WERI-Rb-1 (cell line): ENCODE measurements at regions not wholly inside any gene's neighbourhood (a gene's known extent, or its start where the extent isn't known, plus 50 kb on each side); places are given as distances from the start of the nearest gene placed in this dataset.

Experiments
- DNase-seq: peaks from one replicate; pipeline ENCODE4 v3.0.0-alpha.2; 2020
- H3K27ac ChIP-seq: fragments of 250-450 bp; sonication (Bioruptor Pico); 2 replicates; pipeline ENCODE4 v1.5.1; 2020; ENCODE audit warnings: mild to moderate bottlenecking, moderate library complexity
- H3K27me3 ChIP-seq: fragments of 250-450 bp; sonication (Bioruptor Pico); 2 replicates; pipeline ENCODE4 v1.5.1; 2021; ENCODE audit warnings: mild to moderate bottlenecking, low read depth, moderate library complexity; ENCODE audit not compliant: insufficient read depth, severe bottlenecking
- H3K36me3 ChIP-seq: fragments of 250-450 bp; sonication (Bioruptor Pico); 2 replicates; pipeline ENCODE4 v1.5.1; 2020; ENCODE audit warnings: mild to moderate bottlenecking, moderate library complexity
- H3K4me3 ChIP-seq: 2 replicates; pipeline ENCODE4 v1.5.1; 2011; ENCODE audit warnings: low read depth, mild to moderate bottlenecking, control low read depth, low read length
- H3K9me3 ChIP-seq: fragments of 250-450 bp; sonication (Bioruptor Pico); 2 replicates; pipeline ENCODE4 v1.5.1; 2021; ENCODE audit warnings: mild to moderate bottlenecking, moderate library complexity; ENCODE audit not compliant: severe bottlenecking
- CTCF ChIP-seq: IDR thresholded peaks from 2 replicates; pipeline ENCODE4 v1.5.1; 2011; ENCODE audit warnings: low read depth, mild to moderate bottlenecking, control low read depth, inconsistent platforms, low read length

DNA sequence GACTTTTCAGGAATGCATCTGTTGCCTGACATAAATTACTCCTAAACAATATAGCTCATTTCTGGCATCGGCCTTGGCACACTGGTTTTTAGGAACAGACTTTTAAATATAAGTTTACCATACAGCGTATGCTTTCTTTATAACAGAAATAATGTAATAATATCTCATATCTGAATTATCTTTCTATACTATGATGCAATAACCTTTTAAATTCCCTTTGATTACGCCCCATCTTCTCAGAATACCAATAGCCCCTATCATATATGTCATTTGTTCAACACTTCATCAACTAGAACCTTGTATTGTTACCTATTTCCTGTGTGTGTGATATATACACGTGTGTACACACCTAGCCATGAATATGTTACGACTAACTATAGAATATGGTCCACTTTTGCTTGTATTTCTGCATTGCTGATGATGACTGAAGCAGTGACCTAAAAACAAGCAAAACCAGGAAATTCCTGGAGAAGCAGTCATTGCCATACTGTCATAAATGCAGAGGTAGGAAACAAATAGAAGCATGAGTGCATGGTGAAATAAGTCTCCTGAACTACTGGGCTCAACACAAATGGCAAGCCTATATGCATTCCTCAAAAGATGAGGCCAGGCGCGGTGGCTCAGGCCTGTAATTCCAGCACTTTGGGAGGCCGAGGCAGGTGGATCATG is 618.4 kb upstream of the NRP1 start:
- no peaks in the 10 kb centered on the region for H3K27me3 ChIP-seq
- H3K4me3 ChIP-seq = no peak overlapping the region
- no peak for DNase-seq
- no peak overlapping the region for H3K27ac ChIP-seq
- TF ChIP-seq CTCF = no peak
- H3K9me3 ChIP-seq = no peaks in the 10 kb centered on the region
- no peaks in the 10 kb centered on the region for H3K36me3 ChIP-seq

DNA sequence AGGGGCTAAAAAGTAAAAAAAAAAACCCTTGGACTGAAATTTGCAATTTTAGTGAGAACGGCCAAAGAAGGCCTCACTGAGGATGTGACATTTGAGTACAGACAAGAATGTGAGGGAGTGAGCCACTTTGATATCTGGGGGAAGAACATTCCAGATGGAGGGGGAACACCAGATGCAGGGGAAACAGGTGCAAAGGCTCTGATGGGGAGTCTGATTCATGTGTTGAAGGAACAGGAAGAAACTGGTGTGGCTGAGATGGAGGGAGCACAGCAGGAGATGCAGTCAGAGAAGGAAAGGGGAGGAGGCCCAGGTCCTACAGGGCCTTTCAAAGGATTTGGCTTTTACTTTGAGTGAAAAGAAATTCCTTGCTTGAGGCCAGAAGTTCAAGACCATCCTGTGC is 615.7 kb upstream of the NRP1 start:
- H3K9me3 ChIP-seq = no peaks in the 10 kb centered on the region
- H3K4me3 ChIP-seq = no peak overlapping the region
- no peak for DNase-seq
- no peaks in the 10 kb centered on the region for H3K36me3 ChIP-seq
- no peaks in the 10 kb centered on the region for H3K27me3 ChIP-seq
- no peak for TF ChIP-seq CTCF
- no peak overlapping the region for H3K27ac ChIP-seq

- H3K36me3 ChIP-seq = no peaks in the 10 kb centered on the region
- TF ChIP-seq CTCF = no peak
- no peaks in the 10 kb centered on the region for H3K9me3 ChIP-seq
- no peak overlapping the region for H3K27ac ChIP-seq
- no peak for DNase-seq
- no peaks in the 10 kb centered on the region for H3K27me3 ChIP-seq
- no peak overlapping the region for H3K4me3 ChIP-seq
Observed at GRCh38 chr10:33947544-33947943, 613.1 kb upstream of the NRP1 start.

DNA sequence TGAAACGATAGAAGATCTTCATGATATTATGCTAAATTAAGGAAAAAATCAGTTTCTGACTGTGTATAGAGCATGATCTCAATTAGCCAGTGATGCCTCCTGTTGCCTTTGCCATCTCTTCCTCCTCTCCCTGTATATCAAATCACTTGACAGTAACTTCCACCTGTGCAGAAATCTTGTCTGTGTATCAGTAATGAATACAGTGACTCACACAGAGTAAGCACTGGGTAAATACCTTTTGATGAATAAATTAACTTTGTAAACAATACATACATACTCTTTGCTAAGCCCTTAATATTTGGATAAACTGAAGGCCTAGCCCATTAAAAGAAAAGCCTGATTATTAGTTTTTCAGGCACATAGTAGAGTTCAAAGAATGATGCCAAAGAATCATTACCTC is 610.6 kb upstream of the NRP1 start:
- Histone ChIP-seq H3K9me3 (no peaks in the 10 kb centered on the region), H3K27me3 (no peaks in the 10 kb centered on the region), H3K27ac (no peak overlapping the region), H3K4me3 (no peak overlapping the region), H3K36me3 (no peaks in the 10 kb centered on the region)
- DNase-seq = no peak
- TF ChIP-seq CTCF = no peak

DNA sequence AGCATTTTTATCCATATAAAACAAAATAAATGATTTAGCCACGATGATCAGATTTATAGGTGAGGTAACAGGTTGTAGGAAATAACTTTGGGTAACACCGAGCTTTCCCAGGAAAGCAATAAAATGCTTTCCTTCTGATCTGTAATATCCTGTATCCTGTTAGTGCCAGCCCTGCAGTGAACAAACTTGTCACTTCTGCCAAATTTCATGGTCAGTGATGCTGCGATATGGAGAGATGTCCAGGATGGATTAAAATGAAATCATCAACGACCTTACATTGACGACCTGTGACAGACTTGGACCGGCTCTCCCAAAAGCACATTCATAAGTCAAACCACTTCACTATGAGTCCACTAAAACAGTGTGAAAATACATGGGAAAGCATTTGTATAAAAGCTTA is 608.0 kb upstream of the NRP1 start:
- TF ChIP-seq CTCF = no peak

DNA sequence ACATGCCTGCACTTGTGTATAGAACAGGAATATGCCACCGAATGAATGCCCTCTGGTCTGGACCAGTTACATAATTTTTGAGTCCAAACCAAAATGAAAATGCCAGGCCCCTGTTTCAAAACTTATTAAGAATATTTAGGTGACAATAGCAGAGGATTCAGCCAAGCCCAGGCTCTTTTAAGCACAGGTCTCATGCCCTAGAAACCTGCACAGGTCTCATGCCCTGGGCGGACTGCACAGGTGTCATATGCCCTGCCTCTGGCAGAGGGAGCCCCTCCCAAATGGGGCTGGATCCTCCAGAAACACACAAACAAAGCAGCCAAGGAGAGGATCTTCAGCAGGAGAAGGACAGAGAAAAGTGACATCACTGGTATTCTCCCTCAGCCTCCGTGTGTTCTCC is 605.4 kb upstream of the NRP1 start:
- Histone ChIP-seq H3K4me3 (no peak overlapping the region), H3K27me3 (no peaks in the 10 kb centered on the region), H3K36me3 (no peaks in the 10 kb centered on the region), H3K27ac (no peak overlapping the region), H3K9me3 (no peaks in the 10 kb centered on the region)
- no peak for DNase-seq
- no peak for TF ChIP-seq CTCF

More for the DNA sequence above, 608.0 kb upstream of the NRP1 start:
- no peak for DNase-seq
- H3K36me3 ChIP-seq = no peaks in the 10 kb centered on the region
- H3K4me3 ChIP-seq = no peak overlapping the region
- H3K27ac ChIP-seq = no peak overlapping the region
- H3K27me3 ChIP-seq = no peaks in the 10 kb centered on the region
- no peaks in the 10 kb centered on the region for H3K9me3 ChIP-seq
